T-helper 1 cell treated with Interleukin-12 subunit alpha and Interleukin-12 subunit beta and Interleukin-4 antibody, amounts not matched to agents 30 ng/mL and 1 ng/mL, for 36 hours (primary cell): ENCODE measurements at regions not wholly inside any gene's neighbourhood (a gene's known extent, or its start where the extent isn't known, plus 50 kb on each side); places are given as distances from the start of the nearest gene placed in this dataset.

Source experiments
- intact Hi-C: fragments of 100-400 bp; cut with micrococcal nuclease; formaldehyde crosslinking; loops from one replicate; pipeline ENCODE4 v1.15.1; 2024

DNA sequence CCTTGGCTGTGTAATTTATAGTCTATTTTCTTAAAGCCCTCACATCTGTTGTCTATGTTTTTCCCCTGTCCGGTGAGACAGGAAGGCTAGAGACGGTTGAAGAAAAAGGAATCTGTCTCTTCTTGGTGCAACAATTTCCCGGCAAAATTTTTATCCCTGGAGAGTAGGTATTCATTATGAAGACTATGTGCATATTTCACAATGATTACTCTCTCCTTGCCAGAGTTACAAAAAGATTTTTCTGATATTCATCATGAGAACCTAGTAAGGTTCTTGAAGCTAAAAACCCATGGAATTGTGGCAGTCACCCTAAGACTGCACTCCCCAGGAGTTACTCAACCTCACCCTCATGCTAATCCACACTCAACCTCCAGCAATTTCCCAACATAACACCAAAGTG, 55.0 kb upstream of the GHITM start:
- intact Hi-C loops: no loop called here

DNA sequence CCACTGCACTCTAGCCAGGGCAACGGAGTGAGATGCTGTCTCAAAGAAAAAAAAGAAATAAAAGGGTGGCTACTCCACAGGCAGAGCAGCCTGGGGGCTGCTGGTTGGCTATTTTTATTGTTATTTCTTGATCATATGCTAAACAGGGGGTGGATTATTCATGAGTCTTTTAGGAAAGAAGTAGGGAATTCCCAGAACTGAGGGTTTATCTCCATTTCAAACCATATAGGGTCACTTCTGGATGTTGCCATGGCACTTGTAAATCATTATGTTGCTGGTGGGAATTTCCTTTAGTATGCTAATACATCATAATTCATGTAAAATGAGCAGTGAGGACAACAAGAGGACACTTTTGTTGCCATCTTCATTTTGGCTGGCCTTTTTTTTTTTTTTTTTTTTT, 52.1 kb upstream of the GHITM start:
- intact Hi-C loops: no loop called here

DNA sequence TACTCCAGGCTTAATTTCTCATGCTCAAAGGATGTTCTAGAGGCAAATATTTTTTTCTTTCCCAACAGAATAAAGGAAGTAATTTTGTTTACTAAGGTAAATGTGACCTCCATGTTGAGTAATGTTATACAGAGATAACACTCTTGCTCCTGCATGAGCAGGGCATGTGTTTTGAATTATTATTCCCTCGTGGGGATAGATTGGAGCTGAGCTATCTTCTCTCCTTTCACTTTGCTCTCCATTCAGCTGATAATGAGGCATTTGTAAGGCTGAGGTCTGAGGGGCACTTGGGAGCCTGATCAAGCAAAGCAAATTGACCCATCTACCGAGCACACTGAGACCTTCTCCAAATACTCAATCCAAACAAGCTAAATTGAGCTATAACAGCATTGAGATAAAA, 50.7 kb upstream of the GHITM start:
- intact Hi-C loops: no loop called here

DNA sequence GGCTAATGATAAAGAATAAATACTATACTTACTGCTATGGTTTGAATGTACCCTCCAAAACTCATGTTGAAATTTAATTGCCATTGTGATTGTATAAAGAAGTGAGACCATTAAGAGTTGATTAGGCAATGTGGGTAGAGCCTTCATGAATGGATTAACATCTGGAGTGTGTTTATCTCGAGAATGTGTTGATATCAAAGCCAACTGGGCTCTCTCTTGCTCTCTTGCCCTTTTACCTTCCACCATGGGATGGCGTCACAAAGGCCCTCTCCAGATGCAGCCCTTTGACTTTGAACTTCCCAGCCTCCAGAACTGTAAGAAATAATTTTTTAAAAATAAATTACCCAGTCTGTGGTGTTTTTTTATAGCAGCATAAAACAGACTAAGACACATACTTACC, 50.1 kb upstream of the GHITM start:
- intact Hi-C loops: no loop called here
